Activated CD4-positive, alpha-beta T cell treated with anti-CD3 and anti-CD28 coated beads, Interleukin-2, Interleukin-4, amounts not matched to agents 100 ng/mL and 50 ng/mL, durations not matched to agents 16 hours and 8 hours (primary cell): ENCODE measurements at regions not wholly inside any gene's neighbourhood (a gene's known extent, or its start where the extent isn't known, plus 50 kb on each side); places are given as distances from the start of the nearest gene placed in this dataset.
"Not testable (repeated sequence)": the region's sequence is repeated elsewhere in the genome, so short reads cannot be mapped to it uniquely, and the experiment has no call there.

Source experiments
- DNase-seq: peaks from one replicate; pipeline ENCODE4 v3.0.0-alpha.2; 2020; ENCODE audit warnings: low spot score

DNA sequence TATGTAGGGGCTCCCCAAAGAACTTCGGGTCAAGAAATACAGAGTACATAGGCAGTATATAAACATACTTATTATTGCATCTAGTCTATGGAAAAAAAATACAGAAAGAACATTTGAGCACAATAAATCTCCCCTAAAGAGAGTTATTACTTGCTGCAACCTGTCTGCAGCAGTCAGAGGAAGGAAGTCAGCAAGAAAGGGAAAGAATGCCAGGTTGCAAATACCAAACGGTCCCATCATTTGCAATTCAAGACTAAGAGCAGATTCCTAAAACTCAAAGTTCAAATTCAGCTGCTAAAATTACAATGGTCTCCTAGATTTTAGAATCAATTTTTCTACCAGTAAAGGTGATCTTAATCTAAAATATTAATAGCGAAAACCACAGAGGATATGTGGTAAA is 236.2 kb upstream of the NUDT6 start:
- DNase-seq = no peak

DNA sequence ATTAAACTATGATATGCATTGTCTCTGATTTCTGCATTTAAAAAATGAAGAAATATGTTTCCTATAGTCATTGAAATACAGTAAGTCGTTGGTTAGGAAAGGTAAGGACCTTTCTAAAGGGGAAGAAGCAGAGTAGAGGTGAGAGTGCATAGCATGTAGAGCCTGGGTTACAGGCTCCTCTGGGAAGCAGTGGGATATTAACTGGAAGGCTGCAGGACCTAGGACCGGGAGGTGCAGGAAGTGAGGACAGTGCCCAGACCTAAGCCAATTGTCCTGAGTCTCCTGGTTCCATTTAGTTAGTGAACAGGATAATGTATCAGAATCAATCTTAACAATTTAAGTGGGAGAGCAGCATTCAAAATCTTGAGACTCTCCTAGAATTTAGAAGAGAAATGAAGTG is 237.1 kb upstream of the NUDT6 start:
- no peak for DNase-seq

DNA sequence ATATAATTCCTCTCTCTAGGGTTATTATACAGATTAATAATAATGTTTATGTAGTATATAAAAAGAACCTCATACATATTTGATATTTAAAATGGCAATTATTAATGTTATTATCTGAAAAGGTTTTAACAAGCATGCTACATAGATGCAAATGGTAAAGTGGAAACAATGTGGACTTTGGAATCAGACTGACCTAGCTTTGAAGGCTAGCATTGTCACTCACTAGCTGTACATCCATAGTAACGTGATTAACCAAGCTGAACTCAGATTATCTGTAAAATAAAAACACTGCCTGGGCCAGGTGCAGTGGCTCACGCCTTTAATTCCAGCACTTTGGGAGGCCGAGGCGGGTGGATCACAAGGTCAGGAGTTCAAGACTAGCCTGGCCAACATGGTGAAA is 233.7 kb upstream of the SPRY1 start:
- DNase-seq = no peak

DNA sequence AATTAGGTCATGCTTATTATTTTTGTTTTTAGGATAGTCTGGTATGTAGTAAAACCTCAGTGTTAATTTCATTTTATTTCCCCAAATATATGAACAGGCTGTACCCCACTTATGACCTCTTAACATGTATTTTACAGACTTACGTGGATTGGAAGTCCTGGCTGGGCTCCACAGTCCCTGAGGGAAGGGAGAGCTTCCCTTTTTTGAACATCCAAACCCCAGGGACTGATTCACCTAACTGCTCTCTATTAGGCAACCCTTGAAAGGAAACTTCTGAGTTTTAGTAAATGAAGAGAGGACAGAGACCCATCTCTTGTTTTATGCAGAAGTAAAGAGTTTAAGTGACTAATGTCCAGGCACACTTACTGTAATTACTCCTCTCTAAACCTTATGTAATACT is 233.1 kb upstream of the SPRY1 start:
- no peak for DNase-seq

DNA sequence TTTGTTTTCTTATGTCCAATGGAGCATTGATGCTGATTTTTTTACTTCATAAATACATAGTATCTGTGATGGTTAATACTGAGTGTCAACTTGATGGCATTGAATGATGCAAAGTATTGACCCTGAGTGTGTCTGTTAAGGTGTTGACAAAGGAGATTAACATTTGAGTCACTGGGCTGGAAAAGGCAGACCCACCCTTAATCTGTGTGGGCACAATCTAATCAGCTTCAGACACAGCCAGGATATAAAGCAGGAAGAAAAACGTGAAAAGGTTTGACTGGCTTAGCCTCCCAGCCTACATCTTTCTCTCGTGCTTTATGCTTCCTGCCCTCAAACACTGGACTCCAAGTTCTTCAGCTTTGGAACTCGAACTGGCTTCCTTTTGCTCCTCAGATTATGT is 230.6 kb upstream of the SPRY1 start:
- DNase-seq = no peak

DNA sequence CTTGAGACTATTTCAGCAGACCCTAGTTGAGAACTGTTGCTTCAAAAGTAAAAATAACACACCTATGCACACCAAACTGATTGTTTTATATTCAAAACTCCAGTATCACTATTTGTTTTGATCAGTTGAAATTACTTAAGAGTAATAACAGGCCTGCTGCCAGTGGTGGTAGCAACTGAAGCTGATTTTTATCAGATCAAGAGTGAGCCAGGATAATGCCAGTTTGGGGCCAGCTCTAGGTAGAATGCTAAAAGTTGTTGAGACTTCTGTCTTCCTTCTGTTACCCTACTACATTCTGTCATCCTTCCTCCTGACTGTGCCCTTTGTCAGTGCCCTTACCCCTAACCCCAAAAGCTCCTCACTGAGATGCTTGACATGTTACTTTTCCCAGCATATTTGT is 228.7 kb upstream of the SPRY1 start:
- DNase-seq = peak; percentile 3

DNA sequence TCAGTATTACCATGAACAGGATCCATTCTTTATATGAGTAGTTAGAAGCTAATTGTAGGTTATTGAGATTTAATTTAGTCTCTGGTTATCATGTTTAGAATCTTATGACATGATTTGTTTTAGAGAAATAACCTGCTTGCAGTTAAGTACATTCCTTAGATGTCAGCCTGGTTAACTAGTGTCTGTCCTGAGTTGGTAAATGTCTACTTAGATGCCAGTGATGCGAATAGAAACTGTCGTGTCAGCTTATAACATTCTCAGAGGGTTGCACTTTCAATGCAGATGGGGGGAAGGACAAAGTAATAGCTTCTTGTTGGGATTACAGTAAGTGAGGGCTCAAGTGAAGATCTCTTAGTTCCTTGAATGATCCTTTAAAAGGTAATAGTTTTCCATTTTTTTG is 227.8 kb upstream of the SPRY1 start:
- DNase-seq = peak; percentile 27

DNA sequence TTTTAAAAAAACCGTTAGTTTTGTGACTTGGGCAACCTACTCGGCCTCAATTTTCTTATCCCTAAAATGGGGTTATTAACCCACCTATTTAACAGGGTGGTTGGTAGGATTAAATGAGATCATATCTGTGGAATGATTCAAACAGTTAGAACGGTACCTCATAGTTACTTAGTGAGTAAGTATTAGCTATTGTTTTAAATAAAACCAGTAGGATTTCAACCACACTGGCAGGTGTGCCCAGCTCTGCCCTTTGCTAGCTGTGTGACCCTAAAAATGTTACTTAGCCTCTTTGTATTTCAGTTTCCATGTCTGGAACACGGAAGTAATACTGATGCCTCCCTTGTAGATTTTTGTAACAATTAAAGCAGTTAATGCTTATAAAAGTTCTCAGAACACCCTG is 225.8 kb upstream of the SPRY1 start:
- DNase-seq = no peak

DNA sequence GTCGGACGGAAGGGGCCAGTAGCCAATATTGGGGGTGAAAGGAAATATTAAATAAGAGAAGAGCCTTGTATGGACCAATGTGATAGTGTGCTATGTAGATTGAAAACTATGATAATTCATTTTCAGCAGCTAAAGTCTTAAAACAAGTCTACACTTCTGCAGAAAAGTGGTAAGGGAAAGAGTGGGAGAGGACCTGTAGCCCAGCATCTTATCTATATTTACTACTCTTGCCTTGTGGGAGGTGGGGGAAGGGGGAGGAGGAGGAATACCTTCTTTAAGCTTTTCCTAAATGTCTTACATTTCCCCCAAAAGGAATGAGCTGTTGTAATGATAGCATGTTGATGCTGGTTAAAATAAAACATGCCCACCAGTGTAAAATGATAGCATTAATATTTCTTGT is 220.0 kb upstream of the SPRY1 start:
- no peak for DNase-seq

DNA sequence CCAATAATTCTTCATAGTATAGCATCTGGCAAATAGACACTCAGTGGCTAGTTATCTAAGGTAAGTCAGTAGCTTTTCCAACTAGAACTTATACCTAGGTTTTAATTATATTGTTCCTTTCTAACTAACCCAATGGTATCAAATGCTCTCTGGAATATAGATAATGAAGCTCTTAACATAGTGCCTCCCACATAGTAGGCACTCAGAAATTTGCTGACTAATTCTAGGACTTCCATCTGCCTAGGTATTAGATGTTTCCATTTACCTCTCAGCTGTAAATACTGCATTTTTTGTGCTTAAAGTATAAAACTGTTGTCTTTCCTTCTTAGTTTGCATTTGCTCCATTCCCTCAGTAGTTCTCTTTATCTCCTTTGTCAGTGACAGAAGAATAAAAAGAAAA is 214.3 kb upstream of the SPRY1 start:
- no peak for DNase-seq

DNA sequence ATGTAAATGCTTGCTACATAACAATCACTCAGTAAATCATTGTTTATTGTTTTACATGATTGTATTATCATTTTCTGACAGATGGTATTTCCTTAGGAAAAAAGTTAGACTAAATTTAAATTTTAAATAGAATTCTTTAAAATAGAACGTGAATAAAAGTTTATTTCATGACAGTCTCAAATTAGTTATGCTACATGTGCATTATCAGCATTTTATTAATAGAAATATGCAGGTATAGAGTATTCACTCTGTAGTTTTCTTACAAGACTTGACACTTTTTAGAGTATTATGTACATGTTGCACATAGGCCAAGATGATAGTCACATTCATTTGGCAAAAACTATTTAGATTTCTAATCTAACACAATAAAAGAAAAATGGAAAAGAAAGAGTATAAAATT is 213.3 kb upstream of the SPRY1 start:
- no peak for DNase-seq

DNA sequence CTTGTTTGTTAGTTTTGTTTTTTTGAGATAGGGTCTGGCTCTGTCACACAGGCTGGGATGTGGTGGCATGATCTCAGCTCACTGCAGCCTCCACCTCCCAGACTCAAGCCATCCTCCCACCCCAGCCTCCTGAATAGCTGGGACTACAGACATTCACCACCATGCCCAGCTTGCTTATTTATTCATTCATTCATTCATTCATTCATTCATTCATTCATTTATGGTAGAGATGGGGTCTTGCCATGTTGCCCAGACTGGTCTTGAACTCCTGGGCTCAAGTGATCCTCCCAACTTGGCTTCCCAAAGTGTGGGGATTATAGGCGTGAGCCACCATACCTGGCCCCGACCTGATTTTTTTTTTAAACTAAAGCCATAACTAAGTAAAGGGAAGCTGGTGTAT is 212.8 kb upstream of the SPRY1 start:
- not testable (repeated sequence) for DNase-seq

DNA sequence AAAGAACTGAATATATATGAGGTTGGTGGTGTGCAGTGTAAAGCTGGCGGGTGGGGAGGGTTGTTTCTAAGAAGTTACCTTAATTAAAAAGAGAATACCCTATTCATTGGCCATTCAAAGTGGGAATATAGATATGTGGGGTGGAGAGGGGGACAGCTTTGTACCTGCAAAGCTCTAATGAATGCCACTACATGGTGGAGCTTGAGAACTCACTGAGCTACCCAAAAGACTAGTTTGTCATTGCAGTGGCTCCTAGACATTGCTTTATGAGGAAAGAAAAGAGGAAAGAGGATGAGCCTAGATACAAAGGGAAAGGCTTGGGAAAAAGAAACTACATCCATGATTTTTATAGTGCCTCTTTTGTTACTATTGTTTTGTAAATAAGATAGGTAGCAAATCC is 209.9 kb upstream of the SPRY1 start:
- DNase-seq = no peak

DNA sequence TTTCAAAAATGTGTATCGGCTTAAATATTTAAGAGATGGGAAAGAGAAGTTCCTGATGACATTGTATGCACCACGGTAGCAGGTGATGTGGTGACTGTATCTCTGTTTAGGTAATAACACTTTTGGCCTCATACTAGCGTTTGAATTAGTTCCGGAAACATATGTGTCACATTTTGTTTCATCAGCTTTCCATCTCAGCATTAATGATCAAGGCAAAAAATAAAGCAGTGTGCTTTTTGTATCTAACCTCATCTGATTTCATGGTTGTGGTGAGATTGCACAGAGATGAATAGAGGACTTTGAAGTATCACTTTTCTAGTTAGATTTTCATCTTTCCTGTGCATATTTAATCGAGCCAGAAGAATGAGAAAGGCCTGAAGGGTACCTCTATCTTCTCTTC is 206.4 kb upstream of the SPRY1 start:
- DNase-seq = no peak

DNA sequence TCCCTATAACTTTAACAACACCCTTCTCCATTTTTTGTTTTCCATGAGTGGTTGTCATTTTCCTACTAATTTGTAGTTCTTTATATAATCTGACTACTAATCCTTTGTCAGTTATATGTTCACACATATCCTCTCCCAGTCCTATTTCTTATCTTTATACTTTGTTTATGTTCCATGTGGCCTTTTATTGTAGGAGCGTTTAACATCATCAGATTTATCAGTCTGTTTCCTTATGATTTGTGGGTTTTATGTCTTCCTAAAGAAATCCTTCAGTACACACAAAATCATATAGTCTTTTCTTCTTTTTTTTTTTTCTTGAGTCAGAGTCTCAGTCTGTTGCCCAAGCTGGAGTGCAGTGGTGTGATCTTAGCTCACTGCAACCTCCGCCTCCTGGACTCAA is 204.9 kb upstream of the SPRY1 start:
- no peak for DNase-seq

DNA sequence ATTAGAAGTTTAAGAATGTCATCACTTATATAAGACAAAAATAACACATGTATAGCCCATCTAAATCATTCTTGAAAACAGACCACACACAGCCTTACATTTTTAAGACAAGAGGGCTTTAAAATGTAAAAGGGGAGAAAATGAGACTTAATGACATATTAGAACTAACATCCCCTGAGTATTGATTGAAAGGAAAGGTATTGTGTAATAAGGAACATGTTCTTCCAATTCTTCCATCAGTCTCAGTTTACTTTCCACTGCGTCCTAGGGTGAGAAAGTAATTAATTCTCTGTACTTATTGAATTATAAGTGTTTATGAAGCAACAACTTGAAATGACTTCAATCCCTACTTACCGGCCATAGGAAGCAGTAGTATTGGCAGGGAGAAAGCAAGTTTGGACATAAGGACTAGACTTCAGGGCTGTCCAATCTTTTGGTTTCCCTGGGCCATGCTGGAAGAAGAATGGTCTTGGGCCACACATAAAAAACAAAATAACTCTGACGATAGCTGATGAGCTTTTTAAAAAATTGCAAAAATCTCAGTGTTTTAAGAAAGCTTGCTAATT is 202.7 kb upstream of the SPRY1 start:
- DNase-seq = no peak

DNA sequence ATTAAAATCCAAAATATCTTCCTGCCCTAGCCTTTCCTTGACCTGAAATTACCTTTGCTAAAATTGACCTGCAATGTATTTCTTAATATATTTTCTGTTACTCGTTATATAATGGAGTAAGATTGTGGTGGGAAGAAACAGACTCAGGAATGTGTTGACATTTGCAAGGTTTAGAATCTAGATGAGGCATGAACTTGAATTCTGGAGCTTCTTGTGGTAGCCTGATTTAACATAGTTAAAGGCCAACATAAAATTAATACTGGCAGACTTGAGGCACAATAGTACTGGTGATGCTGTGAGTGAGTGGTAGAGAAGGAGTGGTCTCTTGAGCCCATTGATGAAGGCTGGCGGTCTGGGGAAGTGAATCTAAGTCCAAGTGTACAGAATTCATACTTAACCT is 197.9 kb upstream of the SPRY1 start:
- DNase-seq = no peak

DNA sequence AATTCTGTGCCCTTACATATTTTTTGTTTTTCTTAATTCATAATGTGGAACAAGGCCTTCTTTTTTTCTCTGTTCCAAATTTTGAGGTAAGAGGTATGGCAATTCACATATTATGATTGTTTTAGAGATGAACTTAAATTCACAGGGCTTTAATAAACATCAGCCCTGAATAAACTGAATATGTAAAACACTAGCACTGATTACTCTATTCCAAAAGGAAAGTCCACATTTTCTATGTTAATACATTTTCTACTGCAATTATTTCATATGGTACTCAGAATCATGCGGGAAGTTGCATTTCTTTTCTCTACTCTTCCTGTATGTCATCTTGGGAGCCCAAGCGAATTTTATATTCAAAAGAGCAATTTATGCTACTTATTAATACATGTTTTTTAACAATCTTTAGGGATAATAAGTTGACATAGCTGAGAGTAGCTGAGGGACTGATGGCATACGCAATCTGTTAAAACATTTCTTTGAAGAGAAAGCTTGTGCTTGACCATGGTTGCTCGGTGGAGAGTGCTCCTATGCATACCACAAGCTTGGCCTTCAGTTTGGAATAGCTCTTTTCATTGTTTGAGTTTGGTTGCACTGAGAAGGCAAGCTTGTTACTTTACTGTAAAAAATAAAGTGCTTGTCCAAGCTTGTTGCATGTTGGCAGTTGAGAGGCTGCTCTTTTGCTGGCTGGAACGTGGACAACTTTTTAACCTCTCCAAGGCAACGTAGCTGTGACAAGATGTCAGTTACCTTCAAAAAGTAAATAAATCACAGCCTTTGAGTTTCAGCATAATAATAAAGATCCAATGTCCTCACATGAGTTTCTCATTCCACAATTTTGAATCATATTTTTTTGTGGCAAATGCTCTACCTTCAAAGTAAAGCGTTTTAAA is 196.3 kb upstream of the SPRY1 start:
- no peak for DNase-seq

DNA sequence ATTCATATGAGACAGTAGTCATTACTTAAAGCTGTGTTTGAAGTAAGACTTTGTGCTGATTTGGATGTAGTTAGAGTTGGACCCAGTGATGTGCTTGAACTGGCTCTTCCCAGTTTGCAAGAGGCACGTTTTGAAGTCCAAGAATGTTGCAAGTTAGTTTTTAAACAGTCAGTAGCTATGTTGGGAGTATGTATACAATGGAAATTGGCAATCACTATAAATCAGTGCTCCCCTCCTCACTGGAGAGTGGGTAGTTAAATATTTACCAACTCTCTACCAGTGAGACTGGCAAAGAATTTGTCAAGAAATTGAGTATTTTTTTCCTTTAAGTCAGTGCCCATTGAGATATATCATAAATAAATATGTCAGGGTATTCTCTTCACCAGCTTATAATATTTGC is 191.9 kb upstream of the SPRY1 start:
- DNase-seq = no peak

DNA sequence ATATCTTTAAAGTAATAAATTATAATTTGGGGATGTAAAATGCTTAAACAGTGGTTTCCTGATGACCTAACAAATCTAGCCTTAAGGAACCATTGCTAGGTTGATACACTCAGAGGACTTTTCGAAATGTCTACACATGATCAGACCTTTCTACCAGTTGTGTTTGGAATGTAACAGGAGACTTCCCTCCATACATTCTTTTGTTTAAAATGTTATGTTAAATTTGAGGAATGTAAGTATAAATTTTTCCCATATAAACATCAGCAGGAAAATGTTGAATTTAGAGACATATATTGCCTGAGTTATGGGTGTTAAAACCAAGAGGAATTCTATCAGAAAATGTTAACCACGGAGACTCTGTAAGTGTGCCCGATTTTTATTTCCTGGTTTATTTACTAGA is 190.6 kb upstream of the SPRY1 start:
- no peak for DNase-seq

DNA sequence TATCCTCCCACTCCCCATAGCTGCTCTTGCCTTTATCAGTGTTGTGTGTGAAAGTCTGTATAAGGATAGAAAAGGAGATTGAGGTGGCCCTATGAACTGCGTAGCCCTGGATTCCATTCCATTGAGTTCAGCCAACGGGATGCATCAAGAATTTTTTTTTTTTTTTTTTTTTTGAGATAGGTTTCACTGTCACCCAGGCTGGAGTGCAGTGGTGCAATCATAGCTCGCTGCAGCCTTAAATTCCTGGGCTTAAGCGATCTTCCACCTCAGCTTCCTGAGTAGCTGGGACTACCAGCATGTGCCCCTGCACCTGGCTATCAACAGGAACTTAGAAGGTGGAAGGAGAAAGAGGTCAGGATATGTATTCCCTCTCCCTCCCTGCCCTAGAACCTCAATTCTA is 187.2 kb upstream of the SPRY1 start:
- DNase-seq = no peak

DNA sequence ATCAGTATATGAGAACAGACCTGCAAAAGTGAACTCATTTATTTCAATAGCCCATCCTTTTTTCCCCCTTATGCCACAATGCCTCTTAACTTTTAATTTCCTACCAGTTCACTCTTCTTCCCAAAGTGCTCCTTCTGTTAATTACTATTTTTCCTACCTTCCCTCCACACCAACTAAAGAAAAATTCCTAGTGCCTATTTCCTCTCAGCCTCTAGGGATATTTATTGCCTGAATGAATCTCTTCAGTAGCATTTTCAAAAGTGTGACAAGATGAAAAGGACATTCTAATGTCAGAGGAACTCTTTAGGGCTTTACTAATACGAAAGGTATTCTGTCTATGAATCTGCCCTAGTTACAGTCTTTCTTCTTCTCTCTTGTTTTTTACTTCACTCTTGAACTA is 181.1 kb upstream of the SPRY1 start:
- no peak for DNase-seq

DNA sequence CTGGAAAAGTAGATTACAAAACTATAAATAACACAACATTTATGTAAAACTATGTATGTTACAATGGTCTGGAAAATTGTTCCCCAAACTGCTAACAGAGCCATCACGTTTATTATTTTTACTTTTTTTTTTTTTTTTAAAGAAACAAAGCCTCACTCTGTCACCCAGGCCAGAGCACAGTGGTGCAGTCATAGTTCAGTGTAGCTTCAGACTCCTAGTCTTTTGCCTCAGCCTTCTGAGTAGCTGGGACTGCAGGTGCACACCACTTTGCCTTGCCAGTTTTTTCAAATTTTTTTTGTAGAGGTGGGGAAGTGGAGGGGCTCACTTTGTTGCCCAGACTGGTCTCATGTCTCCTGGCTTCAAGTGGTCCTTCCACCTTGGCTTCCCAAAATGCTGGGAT is 180.1 kb upstream of the SPRY1 start:
- no peak for DNase-seq

DNA sequence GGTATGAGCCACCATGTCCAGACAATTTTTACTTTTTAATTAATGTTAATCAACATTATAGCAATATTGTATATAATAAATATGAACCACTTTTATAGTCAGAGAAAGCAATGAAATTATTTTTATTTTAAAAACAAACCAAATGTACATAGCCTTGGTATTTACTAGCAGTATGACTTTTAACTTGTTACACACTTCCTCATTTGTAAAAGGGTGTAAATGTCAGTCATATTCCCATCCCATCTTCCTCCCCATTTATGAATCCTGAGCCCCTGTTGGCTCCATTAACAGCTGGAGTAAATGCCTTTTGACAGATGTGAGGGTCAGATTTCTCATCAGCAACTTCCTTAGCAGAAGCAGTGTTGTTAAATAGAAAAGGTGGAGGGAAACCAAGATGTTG is 179.6 kb upstream of the SPRY1 start:
- DNase-seq = no peak
